Activated naive CD8-positive, alpha-beta T cell treated with anti-CD3 and anti-CD28 coated beads, Interleukin-2, amount 10 ng/mL, durations not matched to agents 7 days and 5 days (primary cell): ENCODE measurements at regions not wholly inside any gene's neighbourhood (a gene's known extent, or its start where the extent isn't known, plus 50 kb on each side); places are given as distances from the start of the nearest gene placed in this dataset.

Source experiments
- ATAC-seq: fragments of 150-1000 bp; cut with Tn5 transposase; one replicate; pipeline ENCODE4 v1.10.0; 2021; ENCODE audit warnings: low read depth, moderate library complexity
- POLR2A ChIA-PET: fragments of 350-600 bp; sonication (Branson Sonifier 250); formaldehyde crosslinking; loops from one replicate; lab custom pipeline; 2021; ENCODE audit warnings: antibody characterized with exemption; lab: Charles Lee
- DNase-seq: peaks from one replicate; pipeline ENCODE4 v3.0.0; 2021
- H3K27ac Mint-ChIP-seq: one replicate; pipeline ENCODE4 v1.8.0; 2022; ENCODE audit warnings: mild to moderate bottlenecking, mixed read lengths
- H3K27me3 Mint-ChIP-seq: one replicate; pipeline ENCODE4 v1.8.0; 2022; ENCODE audit warnings: mild to moderate bottlenecking, moderate library complexity, mixed read lengths
- H3K36me3 Mint-ChIP-seq: one replicate; pipeline ENCODE4 v1.8.0; 2021; ENCODE audit warnings: mild to moderate bottlenecking, mixed read lengths
- H3K4me1 Mint-ChIP-seq: one replicate; pipeline ENCODE4 v1.8.0; 2021; ENCODE audit warnings: mixed read lengths
- H3K4me3 Mint-ChIP-seq: one replicate; pipeline ENCODE4 v1.8.0; 2022; ENCODE audit warnings: mild to moderate bottlenecking, moderate library complexity, mixed read lengths
- H3K9me3 Mint-ChIP-seq: one replicate; pipeline ENCODE4 v1.8.0; 2021; ENCODE audit warnings: mixed read lengths

GRCh38 chr5:98401656-98402055 is 371.8 kb upstream of the RGMB start:
- Mint-ChIP-seq H3K4me1 (no peaks in the 10 kb centered on the region), H3K36me3 (no peaks in the 10 kb centered on the region), H3K27me3 (peaks cover 2% of the 10 kb centered on the region), H3K4me3 (no peak overlapping the region), H3K27ac (no peak overlapping the region), H3K9me3 (no peaks in the 10 kb centered on the region)
- ATAC-seq (no peak), DNase-seq (no peak)
- POLR2A ChIA-PET, result no interaction called here

GRCh38 chr5:98402130-98402529 is 371.3 kb upstream of the RGMB start:
- Mint-ChIP-seq H3K27me3 (peaks cover 2% of the 10 kb centered on the region), H3K27ac (no peak overlapping the region), H3K4me3 (no peak overlapping the region), H3K9me3 (no peaks in the 10 kb centered on the region), H3K4me1 (no peaks in the 10 kb centered on the region), H3K36me3 (no peaks in the 10 kb centered on the region)
- POLR2A ChIA-PET, result no interaction called here
- no peak for ATAC-seq
- DNase-seq, result no peak

- Mint-ChIP-seq H3K4me1 (no peaks in the 10 kb centered on the region), H3K4me3 (no peak overlapping the region), H3K9me3 (no peaks in the 10 kb centered on the region), H3K36me3 (no peaks in the 10 kb centered on the region), H3K27me3 (peaks cover 2% of the 10 kb centered on the region), H3K27ac (no peak overlapping the region)
- DNase-seq, result no peak
- POLR2A ChIA-PET, result no interaction called here
- no peak for ATAC-seq
Measured at GRCh38 chr5:98403131-98403530, 370.3 kb upstream of the RGMB start.

GRCh38 chr5:98414938-98415337 is 358.5 kb upstream of the RGMB start:
- ATAC-seq (no peak), DNase-seq (no peak)
- Mint-ChIP-seq H3K4me1 (no peaks in the 10 kb centered on the region), H3K36me3 (no peaks in the 10 kb centered on the region), H3K9me3 (peaks cover 1% of the 10 kb centered on the region), H3K27me3 (peaks cover 1% of the 10 kb centered on the region), H3K4me3 (no peak overlapping the region), H3K27ac (no peak overlapping the region)
- POLR2A ChIA-PET, result no interaction called here

DNA sequence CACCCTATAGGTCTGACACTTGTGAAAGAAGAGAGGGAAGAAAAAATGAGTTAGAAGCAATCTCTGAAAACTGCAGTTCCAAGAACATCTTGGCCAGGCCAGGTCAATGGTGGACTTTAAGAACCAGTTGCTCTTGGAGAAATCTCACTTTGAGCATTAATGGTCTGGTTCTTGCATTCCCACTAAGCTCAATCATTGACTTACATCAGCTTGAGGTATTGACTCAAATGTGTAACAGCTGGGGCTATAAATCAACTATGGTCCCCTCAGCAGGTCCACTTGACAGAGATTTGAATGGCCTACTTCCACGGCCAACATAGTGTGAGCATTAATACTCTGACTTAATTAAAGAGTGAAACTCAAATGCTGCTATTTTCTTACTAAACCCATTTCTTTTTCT is 357.8 kb upstream of the RGMB start:
- Mint-ChIP-seq H3K36me3 (no peaks in the 10 kb centered on the region), H3K27ac (no peak overlapping the region), H3K4me1 (no peaks in the 10 kb centered on the region), H3K27me3 (peaks cover 1% of the 10 kb centered on the region), H3K9me3 (peaks cover 1% of the 10 kb centered on the region), H3K4me3 (no peak overlapping the region)
- POLR2A ChIA-PET, result no interaction called here
- ATAC-seq (no peak), DNase-seq (no peak)

- peaks cover 1% of the 10 kb centered on the region for H3K27me3 Mint-ChIP-seq
- no peaks in the 10 kb centered on the region for H3K36me3 Mint-ChIP-seq
- no peak for DNase-seq
- H3K4me3 Mint-ChIP-seq, result no peak overlapping the region
- peaks cover 1% of the 10 kb centered on the region for H3K9me3 Mint-ChIP-seq
- ATAC-seq, result no peak
- no peaks in the 10 kb centered on the region for H3K4me1 Mint-ChIP-seq
- POLR2A ChIA-PET, result no interaction called here
- no peak overlapping the region for H3K27ac Mint-ChIP-seq
Measured at GRCh38 chr5:98416541-98416940, 356.9 kb upstream of the RGMB start.

DNA sequence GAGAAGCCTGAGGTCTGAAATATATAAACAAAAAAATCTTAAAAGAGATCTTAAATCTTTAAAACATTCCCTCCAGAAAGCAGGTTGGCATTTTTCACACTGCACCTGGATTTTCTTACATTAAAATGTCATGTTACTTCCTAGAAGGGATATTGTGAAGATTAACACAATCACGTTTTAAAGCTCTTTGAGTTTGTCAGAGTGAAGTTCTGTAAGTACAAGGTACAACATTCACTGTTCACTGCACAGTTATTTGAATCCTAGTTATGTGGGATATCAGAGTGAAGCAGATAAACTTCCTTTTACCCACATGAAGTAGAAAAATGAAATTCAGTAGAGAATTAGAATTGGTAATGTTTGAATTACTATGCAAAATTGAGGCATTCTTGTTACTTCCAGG is 353.6 kb upstream of the RGMB start:
- no peak for DNase-seq
- no peak overlapping the region for H3K27ac Mint-ChIP-seq
- H3K4me3 Mint-ChIP-seq, result no peak overlapping the region
- peaks cover 1% of the 10 kb centered on the region for H3K9me3 Mint-ChIP-seq
- H3K4me1 Mint-ChIP-seq, result no peaks in the 10 kb centered on the region
- POLR2A ChIA-PET, result no interaction called here
- ATAC-seq, result no peak
- peaks cover 1% of the 10 kb centered on the region for H3K27me3 Mint-ChIP-seq
- no peaks in the 10 kb centered on the region for H3K36me3 Mint-ChIP-seq

DNA sequence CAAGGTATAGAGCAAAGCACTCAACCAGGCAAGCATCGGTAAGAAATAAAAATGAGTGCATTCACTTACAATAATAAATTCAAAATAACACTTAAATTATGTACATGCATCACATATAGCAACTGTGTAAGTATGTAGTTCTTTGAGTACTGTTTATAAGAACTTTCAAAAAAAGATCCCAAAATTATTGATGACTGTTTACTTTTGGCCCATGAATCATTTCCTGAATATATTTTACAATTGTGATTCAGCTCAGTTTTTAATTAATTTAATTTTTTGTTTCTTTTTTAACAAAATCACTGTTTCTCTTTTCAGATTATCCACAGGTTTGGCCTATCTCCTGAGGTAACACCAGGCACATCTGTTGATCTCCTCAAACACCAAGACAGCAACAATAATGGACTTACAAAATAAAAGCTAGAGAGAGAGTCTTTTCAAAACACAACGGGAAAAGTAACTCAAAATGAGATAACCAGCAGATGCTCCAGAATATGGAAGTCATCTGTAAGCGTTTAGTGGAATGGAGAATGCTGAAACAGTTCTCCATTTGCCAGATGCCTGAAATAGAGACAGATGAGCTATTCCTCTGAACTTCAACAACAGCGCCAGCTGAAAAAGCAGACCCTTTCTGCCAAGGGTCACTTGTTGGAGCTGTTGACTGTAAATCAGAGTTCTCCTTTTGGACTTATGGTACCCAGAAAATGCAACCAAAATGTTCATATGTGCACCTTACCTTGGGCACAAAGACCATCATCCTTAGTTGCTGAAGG is 348.6 kb upstream of the RGMB start:
- H3K36me3 Mint-ChIP-seq, result no peaks in the 10 kb centered on the region
- POLR2A ChIA-PET, result no interaction called here
- H3K4me1 Mint-ChIP-seq, result peaks cover 5% of the 10 kb centered on the region
- H3K27ac Mint-ChIP-seq, result no peak overlapping the region
- peaks cover 7% of the 10 kb centered on the region for H3K27me3 Mint-ChIP-seq
- no peak for ATAC-seq
- no peaks in the 10 kb centered on the region for H3K9me3 Mint-ChIP-seq
- DNase-seq, result no peak
- H3K4me3 Mint-ChIP-seq, result no peak overlapping the region

DNA sequence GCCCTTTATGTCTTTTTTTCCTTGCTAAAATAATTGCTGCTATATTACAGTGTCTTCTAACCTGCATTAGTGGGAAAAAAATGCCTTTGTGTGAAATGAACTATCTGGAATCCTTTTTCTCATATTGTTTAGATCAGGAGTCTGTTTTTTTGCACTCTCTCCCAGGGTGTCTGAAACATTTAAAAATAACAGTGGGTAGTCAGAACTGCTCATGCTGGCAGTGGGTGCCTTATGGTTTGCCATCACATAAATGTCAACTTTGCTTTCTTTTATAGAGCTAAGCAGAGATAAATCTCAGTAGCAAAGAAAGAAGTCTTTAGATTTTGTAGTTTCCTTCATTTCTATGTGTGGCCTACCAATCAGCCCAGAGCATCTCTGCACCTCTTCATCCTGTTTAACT is 347.8 kb upstream of the RGMB start:
- Mint-ChIP-seq H3K36me3 (no peaks in the 10 kb centered on the region), H3K4me1 (peaks cover 5% of the 10 kb centered on the region), H3K9me3 (no peaks in the 10 kb centered on the region), H3K27me3 (peaks cover 9% of the 10 kb centered on the region), H3K27ac (no peak overlapping the region), H3K4me3 (no peak overlapping the region)
- DNase-seq (no peak), ATAC-seq (no peak)
- POLR2A ChIA-PET, result no interaction called here

- Mint-ChIP-seq H3K27ac (no peak overlapping the region), H3K9me3 (no peaks in the 10 kb centered on the region), H3K36me3 (no peaks in the 10 kb centered on the region), H3K4me1 (peaks cover 5% of the 10 kb centered on the region), H3K27me3 (peaks cover 11% of the 10 kb centered on the region), H3K4me3 (no peak overlapping the region)
- POLR2A ChIA-PET, result no interaction called here
- no peak for ATAC-seq
- no peak for DNase-seq
Measured at GRCh38 chr5:98428806-98429205, 344.7 kb upstream of the RGMB start.

DNA sequence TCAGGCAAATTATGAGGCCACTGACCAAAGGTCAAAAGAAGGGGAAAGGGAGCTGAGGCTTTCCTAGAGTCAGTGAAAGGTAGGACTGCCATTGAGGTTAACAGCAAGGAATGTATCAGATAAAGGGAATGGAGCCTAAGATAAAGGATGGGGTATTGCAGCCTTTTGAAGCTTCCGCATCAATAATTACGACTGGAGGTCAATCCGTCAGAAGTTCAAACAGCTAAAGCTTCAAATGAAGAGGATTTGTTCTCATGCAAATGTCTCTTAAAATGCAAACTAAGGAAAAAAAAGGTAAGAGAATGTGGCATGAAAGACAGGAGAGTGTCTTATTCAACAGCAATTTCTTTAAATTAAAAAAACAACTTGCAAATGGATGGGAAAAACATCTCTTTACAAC is 341.1 kb upstream of the RGMB start:
- Mint-ChIP-seq H3K36me3 (no peaks in the 10 kb centered on the region), H3K4me3 (no peak overlapping the region), H3K27ac (no peak overlapping the region), H3K9me3 (no peaks in the 10 kb centered on the region), H3K27me3 (peaks cover 8% of the 10 kb centered on the region), H3K4me1 (peaks cover 5% of the 10 kb centered on the region)
- ATAC-seq (no peak), DNase-seq (no peak)
- POLR2A ChIA-PET, result no interaction called here

DNA sequence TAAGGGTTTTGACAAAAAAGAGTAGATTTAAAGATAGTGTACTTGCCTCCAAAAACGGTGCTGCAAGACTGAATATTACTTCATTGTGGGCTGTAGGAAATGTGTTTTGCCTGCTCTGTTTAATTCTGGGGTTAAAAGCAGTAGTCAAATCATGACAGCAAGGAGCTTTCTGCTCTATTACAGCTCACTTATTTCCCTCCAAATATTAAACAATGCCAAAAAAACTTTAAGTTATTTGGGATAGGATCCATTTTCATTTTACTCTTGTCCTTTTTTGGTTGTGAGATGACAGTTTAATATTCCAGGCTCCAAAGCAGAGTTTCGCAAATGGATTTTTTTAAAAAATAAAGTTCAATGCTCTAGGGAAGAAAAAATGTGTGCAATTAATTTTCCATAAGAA is 340.4 kb upstream of the RGMB start:
- POLR2A ChIA-PET, result no interaction called here
- no peaks in the 10 kb centered on the region for H3K36me3 Mint-ChIP-seq
- H3K4me3 Mint-ChIP-seq, result no peak overlapping the region
- peaks cover 5% of the 10 kb centered on the region for H3K27me3 Mint-ChIP-seq
- ATAC-seq, result no peak
- no peak overlapping the region for H3K27ac Mint-ChIP-seq
- DNase-seq, result no peak
- H3K9me3 Mint-ChIP-seq, result no peaks in the 10 kb centered on the region
- peaks cover 5% of the 10 kb centered on the region for H3K4me1 Mint-ChIP-seq

GRCh38 chr5:98433673-98434072 is 339.8 kb upstream of the RGMB start:
- peaks cover 5% of the 10 kb centered on the region for H3K27me3 Mint-ChIP-seq
- peaks cover 4% of the 10 kb centered on the region for H3K4me1 Mint-ChIP-seq
- H3K27ac Mint-ChIP-seq, result no peak overlapping the region
- POLR2A ChIA-PET, result no interaction called here
- no peaks in the 10 kb centered on the region for H3K36me3 Mint-ChIP-seq
- H3K4me3 Mint-ChIP-seq, result no peak overlapping the region
- DNase-seq (no peak), ATAC-seq (no peak)
- no peaks in the 10 kb centered on the region for H3K9me3 Mint-ChIP-seq

DNA sequence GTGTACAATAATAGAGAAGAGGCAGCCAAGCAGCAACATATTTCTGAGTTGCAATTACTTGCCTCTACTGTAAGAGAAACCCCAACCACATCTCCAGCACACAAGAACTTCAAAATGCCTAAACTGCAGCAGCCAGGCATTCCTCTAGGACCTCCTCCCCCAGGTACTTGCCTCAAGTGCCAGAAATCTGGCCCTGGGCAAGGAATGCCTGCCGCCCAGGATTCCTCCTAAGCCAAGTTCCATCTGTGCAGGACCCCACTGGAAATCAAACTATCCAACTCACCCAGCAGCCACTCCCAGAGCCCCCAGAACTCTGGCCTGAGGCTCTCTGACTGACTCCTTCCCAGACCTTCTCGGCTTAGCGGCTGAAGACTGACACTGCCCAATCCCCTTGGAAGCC is 336.8 kb upstream of the RGMB start:
- no peak for ATAC-seq
- POLR2A ChIA-PET, result no interaction called here
- no peak overlapping the region for H3K4me3 Mint-ChIP-seq

More for the DNA sequence above, 336.8 kb upstream of the RGMB start:
- H3K9me3 Mint-ChIP-seq, result peaks cover 3% of the 10 kb centered on the region
- no peak overlapping the region for H3K27ac Mint-ChIP-seq
- no peaks in the 10 kb centered on the region for H3K36me3 Mint-ChIP-seq
- H3K4me1 Mint-ChIP-seq, result no peaks in the 10 kb centered on the region
- H3K27me3 Mint-ChIP-seq, result peaks cover 2% of the 10 kb centered on the region
- no peak for DNase-seq
